H9 (cell line): ENCODE measurements at regions not wholly inside any gene's neighbourhood (a gene's known extent, or its start where the extent isn't known, plus 50 kb on each side); places are given as distances from the start of the nearest gene placed in this dataset.

ENCODE experiments used
- DNase-seq: peaks from one replicate; pipeline ENCODE4 v3.0.0-alpha.2; 2017
- H2AFZ ChIP-seq: one replicate; pipeline ENCODE4 v1.6.1; 2013; ENCODE audit warnings: mild to moderate bottlenecking, low read length, control low read depth, moderate library complexity
- H2AK5ac ChIP-seq: 2 replicates; pipeline ENCODE4 v1.6.1; 2013; ENCODE audit warnings: low read length, control low read depth, mixed read lengths; ENCODE audit not compliant: insufficient read length
- H2BK120ac ChIP-seq: one replicate; pipeline ENCODE4 v1.6.1; 2013; ENCODE audit warnings: low read depth, mild to moderate bottlenecking, low read length, control low read depth, inconsistent platforms; ENCODE audit not compliant: poor library complexity, severe bottlenecking
- H2BK12ac ChIP-seq: 2 replicates; pipeline ENCODE4 v1.6.1; 2013; ENCODE audit warnings: low read length, control low read depth, mixed read lengths, low read depth; ENCODE audit not compliant: insufficient read length
- H2BK15ac ChIP-seq: 2 replicates; pipeline ENCODE4 v1.6.1; 2013; ENCODE audit warnings: low read depth, low read length, control low read depth
- H2BK20ac ChIP-seq: one replicate; pipeline ENCODE4 v1.6.1; 2013; ENCODE audit warnings: low read depth, mild to moderate bottlenecking, low read length, control low read depth, inconsistent platforms; ENCODE audit not compliant: poor library complexity, severe bottlenecking
- H2BK5ac ChIP-seq: 2 replicates; pipeline ENCODE4 v1.6.1; 2013; ENCODE audit warnings: low read length, control low read depth, mixed read lengths; ENCODE audit not compliant: insufficient read length
- H3K14ac ChIP-seq: 2 replicates; pipeline ENCODE4 v1.6.1; 2013; ENCODE audit warnings: low read length, control low read depth; ENCODE audit not compliant: insufficient read depth
- H3K18ac ChIP-seq: 2 replicates; pipeline ENCODE4 v1.6.1; 2013; ENCODE audit warnings: low read depth, mild to moderate bottlenecking, mixed read lengths, low read length, control low read depth; ENCODE audit not compliant: insufficient read length
- H3K23ac ChIP-seq: 2 replicates; pipeline ENCODE4 v1.6.1; 2013; ENCODE audit warnings: low read length, control low read depth, mixed read lengths, low read depth; ENCODE audit not compliant: insufficient read length
- H3K23me2 ChIP-seq: 2 replicates; pipeline ENCODE4 v1.6.1; 2013; ENCODE audit warnings: low read depth, mild to moderate bottlenecking, mixed read lengths, low read length, control low read depth; ENCODE audit not compliant: insufficient read length, poor library complexity, severe bottlenecking
- H3K27ac ChIP-seq: 2 replicates; pipeline ENCODE4 v1.5.1; 2013; ENCODE audit warnings: low read length, control low read depth, mixed read lengths, low read depth; ENCODE audit not compliant: insufficient read length
- H3K27me3 ChIP-seq: 2 replicates; pipeline ENCODE4 v1.6.1; 2013; ENCODE audit warnings: low read length, control low read depth, inconsistent platforms; ENCODE audit not compliant: insufficient read depth
- H3K4ac ChIP-seq: 2 replicates; pipeline ENCODE4 v1.6.1; 2013; ENCODE audit warnings: low read depth, mild to moderate bottlenecking, control low read depth, inconsistent platforms, low read length, moderate library complexity
- H3K4me1 ChIP-seq: 2 replicates; pipeline ENCODE4 v1.6.1; 2013; ENCODE audit warnings: low read length, control low read depth, inconsistent platforms; ENCODE audit not compliant: insufficient read depth
- H3K4me2 ChIP-seq: 2 replicates; pipeline ENCODE4 v1.6.1; 2013; ENCODE audit warnings: low read length, control low read depth, mixed read lengths; ENCODE audit not compliant: insufficient read length, insufficient read depth
- H3K56ac ChIP-seq: 2 replicates; pipeline ENCODE4 v1.6.1; 2013; ENCODE audit warnings: low read depth, mild to moderate bottlenecking, mixed read lengths, low read length, control low read depth; ENCODE audit not compliant: insufficient read length
- H3K79me1 ChIP-seq: 2 replicates; pipeline ENCODE4 v1.6.1; 2013; ENCODE audit warnings: low read depth, mild to moderate bottlenecking, moderate library complexity, low read length, control low read depth, inconsistent platforms; ENCODE audit not compliant: insufficient read depth, poor library complexity, severe bottlenecking
- H3K79me2 ChIP-seq: 2 replicates; pipeline ENCODE4 v1.6.1; 2013; ENCODE audit warnings: low read length, control low read depth, inconsistent platforms; ENCODE audit not compliant: insufficient read depth
- H3K9ac ChIP-seq: 2 replicates; pipeline ENCODE4 v1.6.1; 2013; ENCODE audit warnings: low read length, control low read depth, mixed read lengths; ENCODE audit not compliant: insufficient read length; ENCODE audit errors: extremely low read depth
- H3K9me3 ChIP-seq: one replicate; pipeline ENCODE4 v1.6.1; 2013; ENCODE audit warnings: low read depth, low read length, inconsistent platforms; ENCODE audit not compliant: control insufficient read depth
- H3T11ph ChIP-seq: one replicate; pipeline ENCODE4 v1.6.1; 2013; ENCODE audit warnings: mild to moderate bottlenecking, low read length, control low read depth, inconsistent platforms
- H4K20me1 ChIP-seq: one replicate; pipeline ENCODE4 v1.6.1; 2013; ENCODE audit not compliant: control insufficient read depth, insufficient read length, insufficient read depth
- H4K5ac ChIP-seq: 2 replicates; pipeline ENCODE4 v1.6.1; 2013; ENCODE audit warnings: low read depth, mild to moderate bottlenecking, mixed read lengths, low read length, control low read depth; ENCODE audit not compliant: insufficient read length
- H4K8ac ChIP-seq: replicated peaks from 2 replicates; pipeline ENCODE4 v1.6.1; 2013; ENCODE audit warnings: low read length, control low read depth, mixed read lengths, low read depth; ENCODE audit not compliant: insufficient read length
- H4K91ac ChIP-seq: 2 replicates; pipeline ENCODE4 v1.6.1; 2013; ENCODE audit warnings: low read depth, mild to moderate bottlenecking, moderate library complexity, mixed read lengths, low read length, control low read depth; ENCODE audit not compliant: insufficient read length
- H3K27ac Mint-ChIP-seq, 3 experiments: 2 replicates in 2 of 3; 3 replicates in 1 of 3; pipeline ENCODE4 v1.8.0; 2020 to 2021; ENCODE audit warnings: mixed read lengths in 3 of 3, mild to moderate bottlenecking in 1 of 3, moderate library complexity in 1 of 3
- H3K27me3 Mint-ChIP-seq: 2 replicates; pipeline ENCODE4 v1.8.0; 2021; ENCODE audit warnings: low read depth, mild to moderate bottlenecking, moderate library complexity, mixed read lengths
- H3K36me3 Mint-ChIP-seq, 3 experiments: 2 replicates in 2 of 3; 3 replicates in 1 of 3; pipeline ENCODE4 v1.8.0; 2020 to 2021; ENCODE audit warnings: low read depth in 3 of 3, mixed read lengths in 3 of 3; ENCODE audit not compliant: insufficient read depth in 1 of 3
- H3K4me1 Mint-ChIP-seq, 2 experiments: 2 replicates each; pipeline ENCODE4 v1.8.0; 2020; ENCODE audit warnings: mixed read lengths in 2 of 2
- H3K4me3 Mint-ChIP-seq, 2 experiments: 2 replicates in 1 of 2; 3 replicates in 1 of 2; pipeline ENCODE4 v1.8.0; 2020 to 2021; ENCODE audit warnings: mild to moderate bottlenecking in 2 of 2, mixed read lengths in 2 of 2, moderate library complexity in 1 of 2
- H3K9me3 Mint-ChIP-seq, 2 experiments: 2 replicates in 1 of 2; 3 replicates in 1 of 2; pipeline ENCODE4 v1.8.0; 2020; ENCODE audit warnings: mild to moderate bottlenecking in 2 of 2, mixed read lengths in 2 of 2, moderate library complexity in 1 of 2
- WGBS: extraction: QIAGEN DNeasy Blood & Tissue Kit; methylation state at CpG from one replicate; pipeline ENCODE4 v1.1.7; 2013; ENCODE audit warnings: missing lambda C conversion rate, low lambda C conversion rate, mixed read lengths; ENCODE audit not compliant: insufficient read length; ENCODE audit errors: extremely low coverage; 5-methylcytosine and 5-hydroxymethylcytosine counted together
- TF ChIP-seq, protein P1 (sequence below): fragments of 200-600 bp; sonication (generic); conservative IDR thresholded peaks from 3 replicates; pipeline ENCODE4 v1.8.0; 2021; ENCODE audit warnings: antibody characterized with exemption, mild to moderate bottlenecking

DNA sequence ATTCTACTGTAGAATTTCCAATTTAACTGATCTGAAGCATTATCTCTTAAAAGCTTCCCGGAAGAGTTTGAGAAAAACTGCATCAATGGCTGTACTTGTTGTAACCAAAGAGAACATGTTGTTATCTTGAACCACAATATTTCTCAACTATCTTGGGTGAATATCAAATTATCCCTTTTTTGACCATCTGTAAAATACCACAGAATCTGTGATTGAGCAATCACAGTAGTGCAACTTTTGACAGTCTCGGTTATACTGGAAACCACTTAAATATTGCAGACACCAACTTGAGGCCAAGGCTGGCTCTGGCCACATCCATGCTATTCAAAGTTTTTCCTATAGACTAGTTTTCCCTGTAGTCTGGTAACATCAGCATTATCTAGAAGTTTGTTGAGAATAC, 842.8 kb upstream of the EPHA6 start:
- H3K36me3 Mint-ChIP-seq: peaks cover 0 to 8% (median 2%) of the 10 kb centered on the region in 3 experiments; a peak in 2 of 7 replicates

More for the DNA sequence above, 842.8 kb upstream of the EPHA6 start:
- H2AK5ac ChIP-seq: no peak overlapping the region
- no peaks in the 10 kb centered on the region for H3K4me1 ChIP-seq
- TF ChIP-seq, protein P1, sequence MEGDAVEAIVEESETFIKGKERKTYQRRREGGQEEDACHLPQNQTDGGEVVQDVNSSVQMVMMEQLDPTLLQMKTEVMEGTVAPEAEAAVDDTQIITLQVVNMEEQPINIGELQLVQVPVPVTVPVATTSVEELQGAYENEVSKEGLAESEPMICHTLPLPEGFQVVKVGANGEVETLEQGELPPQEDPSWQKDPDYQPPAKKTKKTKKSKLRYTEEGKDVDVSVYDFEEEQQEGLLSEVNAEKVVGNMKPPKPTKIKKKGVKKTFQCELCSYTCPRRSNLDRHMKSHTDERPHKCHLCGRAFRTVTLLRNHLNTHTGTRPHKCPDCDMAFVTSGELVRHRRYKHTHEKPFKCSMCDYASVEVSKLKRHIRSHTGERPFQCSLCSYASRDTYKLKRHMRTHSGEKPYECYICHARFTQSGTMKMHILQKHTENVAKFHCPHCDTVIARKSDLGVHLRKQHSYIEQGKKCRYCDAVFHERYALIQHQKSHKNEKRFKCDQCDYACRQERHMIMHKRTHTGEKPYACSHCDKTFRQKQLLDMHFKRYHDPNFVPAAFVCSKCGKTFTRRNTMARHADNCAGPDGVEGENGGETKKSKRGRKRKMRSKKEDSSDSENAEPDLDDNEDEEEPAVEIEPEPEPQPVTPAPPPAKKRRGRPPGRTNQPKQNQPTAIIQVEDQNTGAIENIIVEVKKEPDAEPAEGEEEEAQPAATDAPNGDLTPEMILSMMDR: no peak
- no peak overlapping the region for H2BK120ac ChIP-seq
- no peak overlapping the region for H3K23ac ChIP-seq
- H3K9ac ChIP-seq: no peak overlapping the region
- H3K56ac ChIP-seq: no peak overlapping the region
- no CpG with 5 or more reads among the region's 2 CpGs for WGBS
- no peak overlapping the region for H4K91ac ChIP-seq
- no peaks in the 10 kb centered on the region for H3K23me2 ChIP-seq
- Mint-ChIP-seq H3K27ac (no peak overlapping the region), H3K4me3 (no peak overlapping the region), H3K27me3 (no peaks in the 10 kb centered on the region), H3K9me3 (peaks cover 0 to 7% of the 10 kb centered on the region in 2 experiments; a peak in 2 of 5 replicates), H3K4me1 (no peaks in the 10 kb centered on the region)
- no peak overlapping the region for H4K8ac ChIP-seq
- no peak overlapping the region for H2BK20ac ChIP-seq
- no peaks in the 10 kb centered on the region for H3K9me3 ChIP-seq
- H4K20me1 ChIP-seq: no peaks in the 10 kb centered on the region
- H3K14ac ChIP-seq: no peak overlapping the region
- no peak overlapping the region for H3K18ac ChIP-seq
- no peak overlapping the region for H2AFZ ChIP-seq
- H2BK15ac ChIP-seq: no peak overlapping the region
- no peaks in the 10 kb centered on the region for H3K79me2 ChIP-seq
- H3T11ph ChIP-seq: no peak overlapping the region
- no peak overlapping the region for H3K4ac ChIP-seq
- H3K79me1 ChIP-seq: no peaks in the 10 kb centered on the region
- H3K27ac ChIP-seq: no peak overlapping the region
- H2BK5ac ChIP-seq: no peak overlapping the region
- no peak overlapping the region for H3K4me2 ChIP-seq
- H3K27me3 ChIP-seq: no peaks in the 10 kb centered on the region
- H2BK12ac ChIP-seq: no peak overlapping the region
- DNase-seq: no peak
- no peak overlapping the region for H4K5ac ChIP-seq
